ENCODE measurements at regions not wholly inside any gene's neighbourhood (a gene's known extent, or its start where the extent isn't known, plus 50 kb on each side); places are given as distances from the start of the nearest gene placed in this dataset.

GRCh38 chr1:101128211-101128727, 102.7 kb upstream of the DPH5 start:
- Histone ChIP-seq H3K9me3 (replicated peaks; ENCODE audit: control insufficient read depth, insufficient read depth, low read length) (no peaks in the 10 kb centered on the region), H3K4me2 (ENCODE audit: insufficient read depth, low read length) (no peak overlapping the region), H2AFZ (ENCODE audit: low read depth, low read length) (peak overlapping the region; percentile 52), H3K79me2 (ENCODE audit: control insufficient read depth, insufficient read depth, low read length) (no peaks in the 10 kb centered on the region), H3K36me3 (ENCODE audit: control insufficient read depth in 2 of 2, extremely low read depth in 1 of 2, insufficient read depth in 2 of 2, low read length in 2 of 2) (no peaks in the 10 kb centered on the region), H4K20me1 (replicated peaks; ENCODE audit: control insufficient read depth, extremely low read depth, insufficient read depth, low read length) (no peaks in the 10 kb centered on the region), H3K27me3 (ENCODE audit: control insufficient read depth in 2 of 2, insufficient read depth in 2 of 2, low read length in 2 of 2) (no peaks in the 10 kb centered on the region), H3K9me1 (replicated peaks; ENCODE audit: control insufficient read depth, extremely low read depth, insufficient read depth, low read length) (no peaks in the 10 kb centered on the region), H3K27ac (ENCODE audit: insufficient read depth, low read depth, low read length) (no peak overlapping the region), H3K4me1 (ENCODE audit: control insufficient read depth, extremely low read depth, insufficient read depth, low read length) (peaks cover 6% of the 10 kb centered on the region), H3K9ac (replicated peaks; ENCODE audit: extremely low read depth, insufficient read depth, low read length) (no peak overlapping the region), H3K4me3 (replicated peaks in 1 of 3; ENCODE audit: insufficient read depth in 1 of 3, low read depth in 1 of 3, low read length in 3 of 3) (no peak overlapping the region)
- intact Hi-C loops (cut with micrococcal nuclease) (no loop called here), dilution Hi-C loops (cut with MboI; ENCODE audit: extremely low pct_ligation_motif_present, low sequenced_read_pairs) (no loop called here)
- CTCF ChIA-PET = interaction anchor here (0.9 to 2.8 kb wide), 4 partner anchors 12 to 160 kb away, joined by 3 to 10 read pairs (median 4); no protein-coding TSS in a partner anchor
- TF ChIP-seq JUN (IDR thresholded peaks at IDR 0.05; ENCODE audit: borderline replicate concordance, insufficient read depth, insufficient read length, low read depth) = no peak
- no peak for TF ChIP-seq GATA2 (IDR thresholded peaks at IDR 0.05; ENCODE audit: insufficient read depth, insufficient read length, low read depth, low read length)
- TF ChIP-seq MAX (IDR thresholded peaks at IDR 0.05; ENCODE audit: insufficient read depth, insufficient read length) = no peak
- no peak for TF ChIP-seq CTCF (IDR thresholded peaks at IDR 0.05; ENCODE audit: extremely low read depth in 1 of 2, insufficient read depth in 1 of 2, low read depth in 1 of 2, low read length in 2 of 2)
- TF ChIP-seq POLR2A (IDR thresholded peaks at IDR 0.05; ENCODE audit: low read depth, low read length) = no peak
- no peak for TF ChIP-seq MYC (IDR thresholded peaks at IDR 0.05; ENCODE audit: low read depth, low read length)
- no peak for TF ChIP-seq POLR2AphosphoS5 (IDR thresholded peaks at IDR 0.05; ENCODE audit: insufficient read depth, low read depth, low read length)
- no peak for TF ChIP-seq FOS (IDR thresholded peaks at IDR 0.05; ENCODE audit: borderline replicate concordance, insufficient read depth, low read length)
- no peak for TF ChIP-seq EZH2 (IDR thresholded peaks at IDR 0.05; ENCODE audit: borderline replicate concordance, low read depth, low read length, severe bottlenecking)
- POLR2A ChIA-PET = no interaction called here
- DNase-seq (ENCODE audit: low read depth, low spot score) = peak; percentile 67
- FAIRE-seq = peak; percentile 55
- BruUV-seq (replicated peaks) = no TSS peak

All from endothelial cell of umbilical vein (primary cell).